ENCODE measurements at regions not wholly inside any gene's neighbourhood (a gene's known extent, or its start where the extent isn't known, plus 50 kb on each side); places are given as distances from the start of the nearest gene placed in this dataset.
"Not testable (repeated sequence)": the region's sequence is repeated elsewhere in the genome, so short reads cannot be mapped to it uniquely, and the experiment has no call there.

GRCh38 chr3:20561166-20561565, 375.2 kb upstream of the SGO1 start:
- Histone ChIP-seq H3K27me3 (ENCODE audit: insufficient read depth, low read length, poor library complexity, severe bottlenecking) (no peaks in the 10 kb centered on the region), H3K4me1 (ENCODE audit: insufficient read depth, low read length, poor library complexity, severe bottlenecking) (no peaks in the 10 kb centered on the region), H3K4me3 (ENCODE audit: low read length, poor library complexity, severe bottlenecking) (no peak overlapping the region), H3K4me2 (ENCODE audit: low read depth, low read length, poor library complexity, severe bottlenecking) (no peak overlapping the region), H3K9ac (ENCODE audit: low read depth, low read length, poor library complexity, severe bottlenecking) (no peak overlapping the region), H4K20me1 (ENCODE audit: insufficient read depth, low read length, poor library complexity, severe bottlenecking) (no peaks in the 10 kb centered on the region), H3K9me2 (replicated peaks; ENCODE audit: low read depth, low read length) (no peaks in the 10 kb centered on the region), H3K9me3 (ENCODE audit: insufficient read depth, low read depth, low read length) (no peaks in the 10 kb centered on the region), H2AFZ (ENCODE audit: low read length) (no peak overlapping the region), H3F3A (ENCODE audit: low read depth) (no peaks in the 10 kb centered on the region), H3K36me3 (ENCODE audit: insufficient read depth, low read length) (no peaks in the 10 kb centered on the region), H3K79me2 (ENCODE audit: insufficient read depth, low read length) (no peaks in the 10 kb centered on the region)
- TF ChIP-seq, protein P1, sequence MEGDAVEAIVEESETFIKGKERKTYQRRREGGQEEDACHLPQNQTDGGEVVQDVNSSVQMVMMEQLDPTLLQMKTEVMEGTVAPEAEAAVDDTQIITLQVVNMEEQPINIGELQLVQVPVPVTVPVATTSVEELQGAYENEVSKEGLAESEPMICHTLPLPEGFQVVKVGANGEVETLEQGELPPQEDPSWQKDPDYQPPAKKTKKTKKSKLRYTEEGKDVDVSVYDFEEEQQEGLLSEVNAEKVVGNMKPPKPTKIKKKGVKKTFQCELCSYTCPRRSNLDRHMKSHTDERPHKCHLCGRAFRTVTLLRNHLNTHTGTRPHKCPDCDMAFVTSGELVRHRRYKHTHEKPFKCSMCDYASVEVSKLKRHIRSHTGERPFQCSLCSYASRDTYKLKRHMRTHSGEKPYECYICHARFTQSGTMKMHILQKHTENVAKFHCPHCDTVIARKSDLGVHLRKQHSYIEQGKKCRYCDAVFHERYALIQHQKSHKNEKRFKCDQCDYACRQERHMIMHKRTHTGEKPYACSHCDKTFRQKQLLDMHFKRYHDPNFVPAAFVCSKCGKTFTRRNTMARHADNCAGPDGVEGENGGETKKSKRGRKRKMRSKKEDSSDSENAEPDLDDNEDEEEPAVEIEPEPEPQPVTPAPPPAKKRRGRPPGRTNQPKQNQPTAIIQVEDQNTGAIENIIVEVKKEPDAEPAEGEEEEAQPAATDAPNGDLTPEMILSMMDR (conservative IDR thresholded peaks at IDR 0.05; ENCODE audit: low read length): no peak
- no peak for TF ChIP-seq EZH2phosphoT487 (IDR thresholded peaks at IDR 0.05; ENCODE audit: borderline replicate concordance)

GRCh38 chr3:20560446-20560845, 374.4 kb upstream of the SGO1 start:
- H3K27me3 ChIP-seq (ENCODE audit: insufficient read depth, low read length, poor library complexity, severe bottlenecking); H2AFZ ChIP-seq (ENCODE audit: low read length); H3K36me3 ChIP-seq (ENCODE audit: insufficient read depth, low read length); H3K4me1 ChIP-seq (ENCODE audit: insufficient read depth, low read length, poor library complexity, severe bottlenecking); H3K4me2 ChIP-seq (ENCODE audit: low read depth, low read length, poor library complexity, severe bottlenecking); H3F3A ChIP-seq (ENCODE audit: low read depth); H3K79me2 ChIP-seq (ENCODE audit: insufficient read depth, low read length); H3K9ac ChIP-seq (ENCODE audit: low read depth, low read length, poor library complexity, severe bottlenecking); H3K4me3 ChIP-seq (ENCODE audit: low read length, poor library complexity, severe bottlenecking); H3K9me2 ChIP-seq (replicated peaks; ENCODE audit: low read depth, low read length); H4K20me1 ChIP-seq (ENCODE audit: insufficient read depth, low read length, poor library complexity, severe bottlenecking); H3K9me3 ChIP-seq (ENCODE audit: insufficient read depth, low read depth, low read length): not testable (repeated sequence)

DNA sequence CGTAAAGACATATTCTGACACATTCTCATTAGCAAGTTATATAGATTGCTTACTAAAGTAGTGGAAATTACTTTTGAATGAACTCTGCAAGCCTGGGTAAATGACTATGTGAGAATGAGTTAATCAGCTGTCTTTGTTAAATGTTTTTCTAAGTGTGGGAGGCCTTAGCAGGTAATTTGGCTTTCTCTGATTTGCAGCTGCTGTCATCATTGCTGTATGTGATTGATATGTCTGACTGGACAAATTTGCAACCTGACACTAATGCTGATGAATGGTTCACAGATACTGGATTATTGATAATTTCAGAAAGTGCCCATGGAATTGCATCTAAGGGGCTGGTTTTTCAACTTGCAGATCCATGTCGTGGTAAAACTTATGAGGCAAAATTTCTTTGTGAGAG, 372.2 kb upstream of the SGO1 start:
- Histone ChIP-seq H3K9me3 (ENCODE audit: insufficient read depth, low read depth, low read length) (no peaks in the 10 kb centered on the region), H3K4me3 (ENCODE audit: low read length, poor library complexity, severe bottlenecking) (no peak overlapping the region), H4K20me1 (ENCODE audit: insufficient read depth, low read length, poor library complexity, severe bottlenecking) (no peaks in the 10 kb centered on the region), H3K9me2 (replicated peaks; ENCODE audit: low read depth, low read length) (no peaks in the 10 kb centered on the region), H3K9ac (ENCODE audit: low read depth, low read length, poor library complexity, severe bottlenecking) (no peak overlapping the region), H3K27me3 (ENCODE audit: insufficient read depth, low read length, poor library complexity, severe bottlenecking) (no peaks in the 10 kb centered on the region), H3F3A (ENCODE audit: low read depth) (no peaks in the 10 kb centered on the region), H3K36me3 (ENCODE audit: insufficient read depth, low read length) (no peaks in the 10 kb centered on the region), H3K79me2 (ENCODE audit: insufficient read depth, low read length) (no peaks in the 10 kb centered on the region), H3K4me2 (ENCODE audit: low read depth, low read length, poor library complexity, severe bottlenecking) (no peak overlapping the region), H2AFZ (ENCODE audit: low read length) (no peak overlapping the region), H3K4me1 (ENCODE audit: insufficient read depth, low read length, poor library complexity, severe bottlenecking) (no peaks in the 10 kb centered on the region)
- TF ChIP-seq EZH2phosphoT487 (IDR thresholded peaks at IDR 0.05; ENCODE audit: borderline replicate concordance): no peak
- TF ChIP-seq, protein P1 (conservative IDR thresholded peaks at IDR 0.05; ENCODE audit: low read length): no peak

DNA sequence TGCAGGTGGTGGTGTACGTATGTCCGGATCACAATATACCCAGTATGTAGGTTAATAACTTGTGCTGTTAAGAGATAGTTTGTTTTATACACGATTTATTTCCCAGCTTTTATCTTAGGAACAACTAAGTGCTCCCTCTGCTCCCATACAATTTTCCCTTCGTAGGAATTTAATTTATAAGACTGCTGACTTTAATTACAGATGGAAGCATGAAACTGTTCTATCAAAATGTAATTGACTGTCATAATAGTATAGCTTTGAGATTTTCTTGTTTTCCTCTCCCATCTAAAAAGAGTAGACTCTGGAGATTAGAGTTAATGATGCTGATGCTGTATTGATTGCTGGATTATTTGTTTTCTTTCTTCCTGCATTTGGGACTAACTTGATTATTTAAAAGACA, 370.7 kb upstream of the SGO1 start:
- no peaks in the 10 kb centered on the region for H3K4me1 ChIP-seq (ENCODE audit: insufficient read depth, low read length, poor library complexity, severe bottlenecking)
- no peaks in the 10 kb centered on the region for H3K79me2 ChIP-seq (ENCODE audit: insufficient read depth, low read length)
- no peak overlapping the region for H2AFZ ChIP-seq (ENCODE audit: low read length)
- no peaks in the 10 kb centered on the region for H4K20me1 ChIP-seq (ENCODE audit: insufficient read depth, low read length, poor library complexity, severe bottlenecking)
- no peak for TF ChIP-seq EZH2phosphoT487 (IDR thresholded peaks at IDR 0.05; ENCODE audit: borderline replicate concordance)
- TF ChIP-seq, protein P1 (conservative IDR thresholded peaks at IDR 0.05; ENCODE audit: low read length): no peak
- no peak overlapping the region for H3K4me3 ChIP-seq (ENCODE audit: low read length, poor library complexity, severe bottlenecking)
- H3K9ac ChIP-seq (ENCODE audit: low read depth, low read length, poor library complexity, severe bottlenecking): no peak overlapping the region
- no peaks in the 10 kb centered on the region for H3K9me2 ChIP-seq (replicated peaks; ENCODE audit: low read depth, low read length)
- H3K9me3 ChIP-seq (ENCODE audit: insufficient read depth, low read depth, low read length): no peaks in the 10 kb centered on the region
- H3K4me2 ChIP-seq (ENCODE audit: low read depth, low read length, poor library complexity, severe bottlenecking): no peak overlapping the region
- H3F3A ChIP-seq (ENCODE audit: low read depth): no peaks in the 10 kb centered on the region
- no peaks in the 10 kb centered on the region for H3K36me3 ChIP-seq (ENCODE audit: insufficient read depth, low read length)
- H3K27me3 ChIP-seq (ENCODE audit: insufficient read depth, low read length, poor library complexity, severe bottlenecking): no peaks in the 10 kb centered on the region

Measured in Loucy (cell line).